IMR-90 (cell line): ENCODE measurements at regions not wholly inside any gene's neighbourhood (a gene's known extent, or its start where the extent isn't known, plus 50 kb on each side); places are given as distances from the start of the nearest gene placed in this dataset.

Experiments used
- ATAC-seq: fragments of 200-7000 bp; cut with Tn5 transposase; 2 replicates; pipeline ENCODE4 v1.9.1; 2020; ENCODE audit warnings: low read depth, mild to moderate bottlenecking, moderate library complexity
- BruUV-seq: library from RNA; stranded (reverse); fragments of 400-500 nt; replicated peaks from 2 replicates; lab custom pipeline; 2021; lab: Mats Ljungman, UMichigan
- CTCF ChIA-PET: fragments of 300-600 bp; formaldehyde crosslinking; extraction: SDS; loops from one replicate; lab custom pipeline; 2021; ENCODE audit warnings: antibody characterized with exemption; lab: Yijun Ruan, JAX
- POLR2A ChIA-PET: fragments of 300-600 bp; sonication (Branson Sonifier 250); formaldehyde crosslinking; loops from one replicate; lab custom pipeline; 2022; ENCODE audit warnings: antibody characterized with exemption; ENCODE audit not compliant: unreplicated experiment; lab: Charles Lee
- DNase-seq: peaks from one replicate; pipeline ENCODE4 v3.0.0; 2013
- H2AFZ ChIP-seq: replicated peaks from 2 replicates; pipeline ENCODE3; 2013; ENCODE audit warnings: low read length, mild to moderate bottlenecking; ENCODE audit not compliant: poor library complexity
- H2AK5ac ChIP-seq: 2 replicates; pipeline ENCODE4 v1.6.1; 2013; ENCODE audit warnings: low read depth, low read length, inconsistent platforms
- H2AK9ac ChIP-seq: replicated peaks from 2 replicates; pipeline ENCODE3; 2013; ENCODE audit warnings: mild to moderate bottlenecking, low read depth, low read length, moderate library complexity; ENCODE audit not compliant: poor library complexity
- H2BK120ac ChIP-seq: 2 replicates; pipeline ENCODE4 v1.6.1; 2013; ENCODE audit warnings: low read depth, low read length, inconsistent platforms
- H2BK15ac ChIP-seq: 3 replicates; pipeline ENCODE4 v1.6.1; 2013; ENCODE audit warnings: low read depth, low read length, inconsistent platforms
- H2BK20ac ChIP-seq: 2 replicates; pipeline ENCODE4 v1.6.1; 2013; ENCODE audit warnings: low read depth, mild to moderate bottlenecking, inconsistent platforms, low read length, moderate library complexity
- H2BK5ac ChIP-seq: 2 replicates; pipeline ENCODE4 v1.6.1; 2013; ENCODE audit warnings: mild to moderate bottlenecking, low read depth, low read length, inconsistent platforms; ENCODE audit not compliant: poor library complexity, severe bottlenecking
- H3K14ac ChIP-seq: replicated peaks from 2 replicates; pipeline ENCODE4 v1.6.1; 2013; ENCODE audit warnings: low read depth, low read length, inconsistent platforms
- H3K18ac ChIP-seq: 2 replicates; pipeline ENCODE4 v1.6.1; 2013; ENCODE audit warnings: low read depth, low read length, control low read depth
- H3K23ac ChIP-seq: 2 replicates; pipeline ENCODE4 v1.6.1; 2013; ENCODE audit warnings: low read depth, low read length, inconsistent platforms
- H3K27ac ChIP-seq: 2 replicates; pipeline ENCODE4 v1.5.1; 2013; ENCODE audit warnings: mild to moderate bottlenecking, control low read depth, low read length; ENCODE audit not compliant: insufficient read depth
- H3K27me3 ChIP-seq: 2 replicates; pipeline ENCODE4 v1.6.1; 2013; ENCODE audit warnings: low read length; ENCODE audit not compliant: control insufficient read depth, insufficient read depth
- H3K36me3 ChIP-seq: 2 replicates; pipeline ENCODE4 v1.6.1; 2013; ENCODE audit warnings: low read length, mixed read lengths; ENCODE audit not compliant: control insufficient read depth, insufficient read depth
- H3K4ac ChIP-seq: 2 replicates; pipeline ENCODE4 v1.6.1; 2013; ENCODE audit warnings: low read depth, low read length, inconsistent platforms
- H3K4me1 ChIP-seq: 2 replicates; pipeline ENCODE4 v1.6.1; 2013; ENCODE audit warnings: low read length, mixed read lengths; ENCODE audit not compliant: control insufficient read depth, insufficient read depth
- H3K4me2 ChIP-seq: 2 replicates; pipeline ENCODE4 v1.6.1; 2013; ENCODE audit warnings: low read depth, mild to moderate bottlenecking, control low read depth, low read length, moderate library complexity
- H3K4me3 ChIP-seq: 2 replicates; pipeline ENCODE4 v1.5.1; 2013; ENCODE audit warnings: low read depth, mild to moderate bottlenecking, control low read depth, low read length, moderate library complexity; ENCODE audit not compliant: insufficient read depth
- H3K56ac ChIP-seq: 2 replicates; pipeline ENCODE4 v1.6.1; 2013; ENCODE audit warnings: low read length, inconsistent platforms; ENCODE audit not compliant: insufficient read depth; ENCODE audit errors: extremely low read depth
- H3K79me1 ChIP-seq, 2 experiments: 2 replicates each; pipeline ENCODE4 v1.6.1; 2013; ENCODE audit warnings: low read length in 2 of 2, inconsistent platforms in 1 of 2, low read depth in 1 of 2
- H3K9ac ChIP-seq: 2 replicates; pipeline ENCODE4 v1.6.1; 2013; ENCODE audit warnings: low read depth, low read length, control low read depth
- H3K9me1 ChIP-seq: 2 replicates; pipeline ENCODE4 v1.6.1; 2013; ENCODE audit warnings: low read length, inconsistent platforms; ENCODE audit not compliant: insufficient read depth
- H3K9me3 ChIP-seq: 2 replicates; pipeline ENCODE4 v1.6.1; 2013; ENCODE audit warnings: low read length; ENCODE audit not compliant: control insufficient read depth, insufficient read depth
- H4K20me1 ChIP-seq: 2 replicates; pipeline ENCODE4 v1.6.1; 2013; ENCODE audit warnings: low read length, inconsistent platforms; ENCODE audit not compliant: insufficient read depth
- H4K5ac ChIP-seq: 2 replicates; pipeline ENCODE4 v1.6.1; 2013; ENCODE audit warnings: mild to moderate bottlenecking, low read depth, low read length, control low read depth
- H4K8ac ChIP-seq, 2 experiments: 2 replicates each; pipeline ENCODE4 v1.6.1; 2013; ENCODE audit warnings: low read depth in 2 of 2, low read length in 2 of 2, control low read depth in 1 of 2, inconsistent platforms in 1 of 2
- H4K91ac ChIP-seq: 2 replicates; pipeline ENCODE4 v1.6.1; 2013; ENCODE audit warnings: low read depth, low read length, inconsistent platforms; ENCODE audit not compliant: insufficient read depth
- NFE2L2 ChIP-seq: fragments of 150-350 bp; IDR thresholded peaks from 2 replicates; pipeline ENCODE4 v1.6.1; 2016; ENCODE audit warnings: low read depth, mild to moderate bottlenecking, low read length
- WGBS, 2 experiments: methylation state at CpG; one replicate each; pipeline versions ENCODE4 v1.1.5 to v1.1.7; 2013; ENCODE audit warnings: missing lambda C conversion rate in 2 of 2; ENCODE audit not compliant: insufficient read length in 1 of 2; ENCODE audit errors: extremely low coverage in 2 of 2; 5-methylcytosine and 5-hydroxymethylcytosine counted together
- dilution Hi-C: fragments of 300-500 bp; cut with HindIII; formaldehyde crosslinking; loops from one replicate; pipeline ENCODE4 v1.14.3; 2018; ENCODE audit warnings: low sequenced_read_pairs; ENCODE audit not compliant: unreplicated experiment
- in situ Hi-C: fragments of 300-500 bp; cut with MboI; formaldehyde crosslinking; loops from 3 replicates; pipeline ENCODE4 v1.14.3; 2019; ENCODE audit warnings: low sequenced_read_pairs, inconsistent platforms, mixed read lengths
- intact Hi-C: fragments of 100-400 bp; cut with micrococcal nuclease; formaldehyde crosslinking; loops from 2 replicates; pipeline ENCODE4 v1.10.0; 2022

- Histone ChIP-seq H4K5ac (no peak overlapping the region), H3K9ac (no peak overlapping the region), H3K56ac (no peak overlapping the region), H3K4me2 (no peak overlapping the region), H3K4ac (no peak overlapping the region), H3K36me3 (no peaks in the 10 kb centered on the region), H4K20me1 (no peaks in the 10 kb centered on the region), H2AK9ac (no peak overlapping the region), H3K4me3 (no peak overlapping the region), H4K8ac (no peak overlapping the region), H3K27me3 (no peaks in the 10 kb centered on the region), H2BK15ac (no peak overlapping the region), H3K18ac (no peak overlapping the region), H3K79me1 (no peaks in the 10 kb centered on the region), H3K9me1 (peaks cover 5% of the 10 kb centered on the region), H2AFZ (no peak overlapping the region), H2BK120ac (no peak overlapping the region), H3K23ac (no peak overlapping the region), H3K4me1 (peaks cover 2% of the 10 kb centered on the region), H3K9me3 (no peaks in the 10 kb centered on the region), H4K91ac (no peak overlapping the region), H2BK20ac (no peak overlapping the region), H3K27ac (no peak overlapping the region), H3K14ac (no peak overlapping the region), H2AK5ac (no peak overlapping the region), H2BK5ac (no peak overlapping the region)
- BruUV-seq = no TSS peak
- intact Hi-C loops = loop anchor here (5.0 kb wide), 1 partner anchor 569 kb away; the partner anchor contains the start of gene ZNF608
- no peak for ATAC-seq
- ChIA-PET CTCF (no interaction called here), POLR2A (no interaction called here)
- dilution Hi-C loops = no loop called here
- TF ChIP-seq NFE2L2 = no peak
- no CpG with 5 or more reads among the region's 3 CpGs for WGBS, 2 experiments
- in situ Hi-C loops = no loop called here
- no peak for DNase-seq
These were observed 570.0 kb upstream of the ZNF608 start for GRCh38 chr5:125316391-125316790.
